Body of pancreas (tissue), 4 donors: ENCODE measurements at regions not wholly inside any gene's neighbourhood (a gene's known extent, or its start where the extent isn't known, plus 50 kb on each side); places are given as distances from the start of the nearest gene placed in this dataset.

Source experiments
- CTCF ChIP-seq, 7 experiments: fragments of 450-650 bp in 4 of 7; fragments of 200-600 bp in 3 of 7; sonication (generic) in 3 of 7; IDR thresholded peaks; one replicate each; pipeline ENCODE4 v1.5.1; 2016 to 2019; ENCODE audit warnings: antibody characterized with exemption in 7 of 7
- POLR2A ChIP-seq, 3 donors: fragments of 450-650 bp; IDR thresholded peaks; one replicate each; pipeline ENCODE4 v1.6.1; 2016; ENCODE audit warnings: antibody characterized with exemption in 3 of 3, mild to moderate bottlenecking in 2 of 3

DNA sequence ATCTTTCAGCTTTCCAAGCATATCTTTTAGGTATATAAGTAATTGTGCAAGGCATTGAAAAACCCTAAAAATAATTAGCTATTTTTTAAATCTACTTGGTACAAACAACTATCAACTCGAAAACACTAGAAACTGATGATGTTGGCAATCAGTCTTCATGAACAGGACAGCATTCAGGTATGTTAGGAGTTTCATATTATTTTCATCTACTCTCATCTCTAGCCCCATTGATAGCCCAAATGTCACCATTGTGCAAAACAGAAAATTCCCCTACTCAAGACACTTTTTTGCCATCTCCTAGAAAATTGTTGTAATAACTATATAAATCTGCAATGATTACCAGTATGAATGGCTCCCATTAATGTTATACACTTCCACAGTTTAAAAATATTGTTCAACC lies 144.5 kb upstream of the KRAS start:
- no peak for TF ChIP-seq CTCF (IDR thresholded peaks at IDR 0.05)
- TF ChIP-seq POLR2A (IDR thresholded peaks at IDR 0.05): no peak
